ENCODE measurements at regions not wholly inside any gene's neighbourhood (a gene's known extent, or its start where the extent isn't known, plus 50 kb on each side); places are given as distances from the start of the nearest gene placed in this dataset.

DNA sequence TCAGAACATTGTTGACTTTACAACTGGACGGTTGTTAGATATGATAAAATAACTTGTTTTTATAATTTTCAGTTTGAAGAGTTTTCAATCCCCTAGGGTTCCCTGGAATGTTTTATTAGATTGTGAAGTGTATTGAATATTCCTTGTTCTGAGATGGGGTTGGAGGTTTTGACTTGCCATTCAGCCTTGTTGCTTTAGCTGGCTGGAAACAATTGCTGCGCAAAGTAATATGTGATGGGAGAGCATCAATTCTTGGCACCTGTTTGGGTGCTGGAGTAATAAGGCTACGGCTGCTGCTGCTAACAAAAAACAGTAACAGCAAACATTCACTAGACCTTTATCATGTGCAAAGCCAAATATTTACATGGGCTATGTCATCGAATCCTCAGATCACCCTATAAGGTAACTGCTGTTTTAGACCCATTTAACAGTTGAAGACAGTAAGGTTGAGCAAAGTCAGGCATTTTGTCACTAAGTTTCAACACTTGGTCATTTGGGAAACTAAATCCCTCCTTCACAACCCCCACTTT, 241.0 kb upstream of the TBX3 start:
- TF ChIP-seq, protein P1, sequence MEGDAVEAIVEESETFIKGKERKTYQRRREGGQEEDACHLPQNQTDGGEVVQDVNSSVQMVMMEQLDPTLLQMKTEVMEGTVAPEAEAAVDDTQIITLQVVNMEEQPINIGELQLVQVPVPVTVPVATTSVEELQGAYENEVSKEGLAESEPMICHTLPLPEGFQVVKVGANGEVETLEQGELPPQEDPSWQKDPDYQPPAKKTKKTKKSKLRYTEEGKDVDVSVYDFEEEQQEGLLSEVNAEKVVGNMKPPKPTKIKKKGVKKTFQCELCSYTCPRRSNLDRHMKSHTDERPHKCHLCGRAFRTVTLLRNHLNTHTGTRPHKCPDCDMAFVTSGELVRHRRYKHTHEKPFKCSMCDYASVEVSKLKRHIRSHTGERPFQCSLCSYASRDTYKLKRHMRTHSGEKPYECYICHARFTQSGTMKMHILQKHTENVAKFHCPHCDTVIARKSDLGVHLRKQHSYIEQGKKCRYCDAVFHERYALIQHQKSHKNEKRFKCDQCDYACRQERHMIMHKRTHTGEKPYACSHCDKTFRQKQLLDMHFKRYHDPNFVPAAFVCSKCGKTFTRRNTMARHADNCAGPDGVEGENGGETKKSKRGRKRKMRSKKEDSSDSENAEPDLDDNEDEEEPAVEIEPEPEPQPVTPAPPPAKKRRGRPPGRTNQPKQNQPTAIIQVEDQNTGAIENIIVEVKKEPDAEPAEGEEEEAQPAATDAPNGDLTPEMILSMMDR (conservative IDR thresholded peaks at IDR 0.05), result no peak
- no peak for TF ChIP-seq ZFX (IDR thresholded peaks at IDR 0.05)

All from C4-2B (cell line).